B cell (primary cell): ENCODE measurements at regions not wholly inside any gene's neighbourhood (a gene's known extent, or its start where the extent isn't known, plus 50 kb on each side); places are given as distances from the start of the nearest gene placed in this dataset.

ENCODE experiments used
- ATAC-seq: fragments of 200-7000 bp; cut with Tn5 transposase; one replicate; pipeline ENCODE4 v1.10.0; 2021; ENCODE audit warnings: low read depth, mild to moderate bottlenecking, moderate number of reproducible peaks, moderate library complexity
- CTCF ChIA-PET: fragments of 350-600 bp; sonication (Branson Sonifier 250); formaldehyde crosslinking; loops from one replicate; lab custom pipeline; 2021; ENCODE audit warnings: antibody characterized with exemption, inconsistent platforms; lab: Charles Lee
- POLR2A ChIA-PET: fragments of 350-600 bp; sonication (Branson Sonifier 250); formaldehyde crosslinking; loops from one replicate; lab custom pipeline; 2021; ENCODE audit warnings: antibody characterized with exemption; lab: Charles Lee
- DNase-seq: peaks from one replicate; pipeline ENCODE4 v3.0.0; 2013
- H2AFZ ChIP-seq: 2 replicates; pipeline ENCODE4 v1.6.1; 2012; ENCODE audit warnings: mild to moderate bottlenecking, low read depth, low read length; ENCODE audit not compliant: insufficient read depth, poor library complexity, severe bottlenecking
- H3K27ac ChIP-seq, 2 donors: 1 replicate in 1 of 2; 2 replicates in 1 of 2; pipeline ENCODE4 v1.5.1; 2012 to 2013; ENCODE audit warnings: low read length in 2 of 2, mild to moderate bottlenecking in 2 of 2, moderate library complexity in 1 of 2
- H3K27me3 ChIP-seq, 4 experiments: fragments of 200-600 bp in 1 of 4; sonication (generic) in 1 of 4; replicated peaks in 1 of 4; 1 replicate in 2 of 4; 2 replicates in 2 of 4; pipeline versions ENCODE4 v1.6.1 to v1.7.0; 2013 to 2016; ENCODE audit warnings: low read length in 3 of 4, mild to moderate bottlenecking in 2 of 4, mixed read lengths in 1 of 4, moderate library complexity in 1 of 4; ENCODE audit not compliant: insufficient read depth in 4 of 4, control insufficient read depth in 3 of 4; ENCODE audit errors: control extremely low read depth in 1 of 4
- H3K36me3 ChIP-seq, 2 experiments: replicated peaks in 1 of 2; 1 replicate in 1 of 2; 2 replicates in 1 of 2; pipeline versions ENCODE4 v1.6.1 to v1.7.1; 2013; ENCODE audit warnings: low read length in 1 of 2; ENCODE audit not compliant: insufficient read depth in 2 of 2, control insufficient read depth in 1 of 2; ENCODE audit errors: control extremely low read depth in 1 of 2, extremely low read depth in 1 of 2
- H3K4me1 ChIP-seq, 2 donors: fragments of 200-600 bp in 1 of 2; sonication (generic) in 1 of 2; 1 replicate in 1 of 2; 2 replicates in 1 of 2; pipeline versions ENCODE4 v1.5.1 to v1.6.1; 2013 to 2017; ENCODE audit warnings: low read length in 2 of 2; ENCODE audit not compliant: control insufficient read depth in 2 of 2, insufficient read depth in 2 of 2
- H3K4me2 ChIP-seq: replicated peaks from 2 replicates; pipeline ENCODE3; 2012; ENCODE audit warnings: mild to moderate bottlenecking, low read depth, low read length; ENCODE audit not compliant: poor library complexity, severe bottlenecking
- H3K4me3 ChIP-seq, 5 experiments: fragments of 200-600 bp in 1 of 5; sonication (generic) in 1 of 5; 1 replicate in 3 of 5; 2 replicates in 2 of 5; pipeline versions ENCODE4 v1.5.1 to v1.7.0; 2011 to 2016; ENCODE audit warnings: low read length in 4 of 5, mild to moderate bottlenecking in 4 of 5, low read depth in 2 of 5, control low read depth in 1 of 5, moderate library complexity in 1 of 5; ENCODE audit not compliant: insufficient read depth in 1 of 5; ENCODE audit errors: control extremely low read depth in 1 of 5, extremely low read depth in 1 of 5
- H3K79me2 ChIP-seq: fragments of 200-600 bp; sonication (generic); one replicate; pipeline ENCODE4 v1.6.0; 2016; ENCODE audit warnings: low read length; ENCODE audit not compliant: control insufficient read depth, insufficient read depth
- H3K9ac ChIP-seq: fragments of 200-600 bp; sonication (generic); 2 replicates; pipeline ENCODE4 v1.6.1; 2017; ENCODE audit warnings: mild to moderate bottlenecking, low read length, moderate library complexity
- H3K9me3 ChIP-seq, 3 donors: one replicate each; pipeline versions ENCODE4 v1.6.1 to v1.7.1; 2013; ENCODE audit warnings: low read length in 2 of 3; ENCODE audit not compliant: control insufficient read depth in 2 of 3, insufficient read depth in 1 of 3; ENCODE audit errors: control extremely low read depth in 1 of 3
- H4K20me1 ChIP-seq: 2 replicates; pipeline ENCODE4 v1.6.0; 2012; ENCODE audit warnings: mild to moderate bottlenecking, low read length; ENCODE audit not compliant: insufficient read depth, control insufficient read depth, poor library complexity, severe bottlenecking
- H3K27ac Mint-ChIP-seq: one replicate; pipeline ENCODE4 v1.8.0; 2021; ENCODE audit warnings: mixed read lengths
- H3K27me3 Mint-ChIP-seq: one replicate; pipeline ENCODE4 v1.8.0; 2021; ENCODE audit warnings: mixed read lengths
- H3K4me1 Mint-ChIP-seq: one replicate; pipeline ENCODE4 v1.8.0; 2021; ENCODE audit warnings: mixed read lengths
- H3K4me3 Mint-ChIP-seq: one replicate; pipeline ENCODE4 v1.8.0; 2021; ENCODE audit warnings: mixed read lengths
- H3K9me3 Mint-ChIP-seq: one replicate; pipeline ENCODE4 v1.8.0; 2022; ENCODE audit warnings: mixed read lengths; ENCODE audit not compliant: insufficient read depth
- CTCF ChIP-seq: fragments of 200-600 bp; IDR thresholded peaks from one replicate; pipeline ENCODE4 v1.8.0; 2022; ENCODE audit warnings: antibody characterized with exemption, mild to moderate bottlenecking
- EZH2 ChIP-seq: IDR thresholded peaks from 2 replicates; pipeline ENCODE4 v1.6.1; 2012; ENCODE audit warnings: borderline replicate concordance, low read depth, mild to moderate bottlenecking, moderate library complexity, low read length; ENCODE audit not compliant: insufficient read depth, poor library complexity, severe bottlenecking
- WGBS: methylation state at CpG from one replicate; pipeline ENCODE4 v1.1.5; 2013; ENCODE audit warnings: missing lambda C conversion rate; ENCODE audit not compliant: insufficient coverage; 5-methylcytosine and 5-hydroxymethylcytosine counted together
- intact Hi-C: fragments of 100-400 bp; cut with micrococcal nuclease; formaldehyde crosslinking; loops from one replicate; pipeline ENCODE4 v1.10.0; 2022

DNA sequence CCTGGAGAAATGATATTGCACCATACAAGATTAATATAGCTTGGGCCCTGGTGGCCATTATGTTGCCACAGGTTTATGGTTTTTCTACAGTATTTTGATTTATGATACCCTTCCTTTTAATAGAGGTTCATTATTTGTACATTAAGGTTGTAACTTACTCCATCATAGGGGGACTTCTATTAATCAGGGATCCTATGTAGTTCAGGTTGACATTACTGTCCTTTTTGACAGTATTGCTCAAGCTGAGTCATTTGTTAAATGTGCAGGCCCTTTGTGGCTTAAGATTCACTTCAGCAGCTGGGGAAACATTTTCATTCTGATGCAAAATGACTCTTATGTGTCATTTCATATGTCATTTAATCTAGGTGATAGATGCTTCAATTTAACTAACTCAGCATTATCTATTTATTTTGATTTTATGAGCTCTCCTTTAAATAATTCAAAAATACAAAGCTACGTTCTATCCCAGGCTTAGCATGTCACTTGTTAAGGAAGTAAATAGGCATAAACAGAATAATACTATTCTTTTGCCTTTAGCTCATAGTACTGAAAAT, 686.9 kb upstream of the NCAM2 start:
- Histone ChIP-seq H3K9me3 (no peaks in the 10 kb centered on the region), H3K79me2 (no peaks in the 10 kb centered on the region), H3K4me3 (no peak overlapping the region), H3K4me2 (no peak overlapping the region), H3K4me1 (no peaks in the 10 kb centered on the region), H3K27ac (no peak overlapping the region), H3K36me3 (no peaks in the 10 kb centered on the region), H3K27me3 (no peaks in the 10 kb centered on the region), H3K9ac (no peak overlapping the region), H4K20me1 (no peaks in the 10 kb centered on the region), H2AFZ (no peak overlapping the region)
- CTCF ChIA-PET: no interaction called here
- TF ChIP-seq EZH2: no peak
- TF ChIP-seq CTCF: no peak
- Mint-ChIP-seq H3K4me3 (no peak overlapping the region), H3K27ac (no peak overlapping the region), H3K4me1 (no peaks in the 10 kb centered on the region), H3K27me3 (no peaks in the 10 kb centered on the region), H3K9me3 (no peaks in the 10 kb centered on the region)
- no peak for DNase-seq
- POLR2A ChIA-PET: no interaction called here
- intact Hi-C loops: no loop called here
- WGBS: no CpG with 5 or more reads among the region's 1 CpG
- no peak for ATAC-seq

DNA sequence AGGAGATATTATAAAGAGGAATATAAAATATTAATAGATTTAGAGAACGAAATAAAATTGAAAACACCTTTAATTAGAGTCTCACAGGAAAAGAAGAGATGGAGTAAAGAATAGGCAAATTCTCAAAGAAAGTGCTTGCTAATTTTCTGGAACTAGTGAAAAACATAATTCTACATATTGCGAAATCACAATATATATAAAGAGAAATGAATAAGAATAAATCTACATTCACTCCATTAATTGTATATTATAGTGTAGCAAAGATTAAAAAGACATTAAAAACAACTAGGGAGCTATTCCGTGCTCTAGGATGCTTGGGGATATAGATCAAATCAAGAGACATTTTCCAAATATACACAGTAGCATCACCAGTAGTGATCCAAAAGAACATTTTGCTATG, 685.2 kb upstream of the NCAM2 start:
- Mint-ChIP-seq H3K9me3 (no peaks in the 10 kb centered on the region), H3K4me3 (no peak overlapping the region), H3K27me3 (no peaks in the 10 kb centered on the region), H3K4me1 (no peaks in the 10 kb centered on the region), H3K27ac (no peak overlapping the region)
- no peak overlapping the region for H3K4me2 ChIP-seq
- no peak overlapping the region for H3K27ac ChIP-seq
- no peak overlapping the region for H3K9ac ChIP-seq
- no peaks in the 10 kb centered on the region for H3K4me1 ChIP-seq
- DNase-seq: no peak
- no peak overlapping the region for H2AFZ ChIP-seq
- no peaks in the 10 kb centered on the region for H4K20me1 ChIP-seq
- intact Hi-C loops: no loop called here
- H3K9me3 ChIP-seq: no peaks in the 10 kb centered on the region
- no peaks in the 10 kb centered on the region for H3K27me3 ChIP-seq
- no CpG with 5 or more reads among the region's 3 CpGs for WGBS
- no peak overlapping the region for H3K4me3 ChIP-seq
- TF ChIP-seq EZH2 (no peak), CTCF (no peak)
- ChIA-PET CTCF (no interaction called here), POLR2A (no interaction called here)
- no peak for ATAC-seq
- H3K79me2 ChIP-seq: no peaks in the 10 kb centered on the region
- no peaks in the 10 kb centered on the region for H3K36me3 ChIP-seq
